NCI-H524 (cell line): ENCODE measurements at regions not wholly inside any gene's neighbourhood (a gene's known extent, or its start where the extent isn't known, plus 50 kb on each side); places are given as distances from the start of the nearest gene placed in this dataset.
A peak's percentile ranks its signal among the peaks of the same experiment; 100 is the strongest.
"Not testable (repeated sequence)": the region's sequence is repeated elsewhere in the genome, so short reads cannot be mapped to it uniquely, and the experiment has no call there.

Source experiments
- DNase-seq, 2 experiments: peaks; one replicate each; lab custom pipeline; 2025; lab: John Stamatoyannopoulos, UW

GRCh38 chr6:4677011-4677750, 99.0 kb upstream of the CDYL start:
- no peak for DNase-seq

GRCh38 chr6:4676016-4676415, 100.2 kb upstream of the CDYL start:
- DNase-seq: no peak

GRCh38 chr6:4675121-4675520, 101.1 kb upstream of the CDYL start:
- peak in 1 of 2 experiments; percentile 4 for DNase-seq

GRCh38 chr6:4673861-4674260, 102.3 kb upstream of the CDYL start:
- DNase-seq: no peak

GRCh38 chr6:4672772-4673171, 103.4 kb upstream of the CDYL start:
- DNase-seq: no peak

- no peak for DNase-seq
Measured at GRCh38 chr6:4671587-4672115, 104.6 kb upstream of the CDYL start.

GRCh38 chr6:4670824-4671409, 105.3 kb upstream of the CDYL start:
- DNase-seq: no peak

GRCh38 chr6:4670290-4670689, 105.9 kb upstream of the CDYL start:
- peak in 1 of 2 experiments; percentile 66 for DNase-seq

- no peak for DNase-seq
Measured at GRCh38 chr6:4668271-4669179, 107.7 kb upstream of the CDYL start.

- no peak for DNase-seq
Measured at GRCh38 chr6:4667591-4667990, 108.6 kb upstream of the CDYL start.

GRCh38 chr6:4666886-4667513, 109.2 kb upstream of the CDYL start:
- DNase-seq: no peak

- no peak for DNase-seq
Measured at GRCh38 chr6:4665489-4666417, 110.5 kb upstream of the CDYL start.

GRCh38 chr6:4664911-4665310, 111.3 kb upstream of the CDYL start:
- DNase-seq: peak in 1 of 2 experiments; percentile 17

GRCh38 chr6:4664117-4664626, 112.0 kb upstream of the CDYL start:
- DNase-seq: no peak

GRCh38 chr6:4662886-4663285, 113.3 kb upstream of the CDYL start:
- DNase-seq: no peak

GRCh38 chr6:4661391-4661790, 114.8 kb upstream of the CDYL start:
- no peak for DNase-seq

GRCh38 chr6:4660377-4661321, 115.6 kb upstream of the CDYL start:
- DNase-seq: no peak

- not testable (repeated sequence) for DNase-seq
Measured at GRCh38 chr6:4659719-4660118, 116.5 kb upstream of the CDYL start.

GRCh38 chr6:4658486-4658885, 117.7 kb upstream of the CDYL start:
- DNase-seq: no peak

- no peak for DNase-seq
Measured at GRCh38 chr6:4656106-4656505, 120.1 kb upstream of the CDYL start.
